Left ventricle myocardium inferior (tissue), 1 donor: ENCODE measurements at regions not wholly inside any gene's neighbourhood (a gene's known extent, or its start where the extent isn't known, plus 50 kb on each side); places are given as distances from the start of the nearest gene placed in this dataset.

Source experiments
- DNase-seq: peaks from one replicate; pipeline ENCODE4 v3.0.0-alpha.2; 2020
- H3K27ac ChIP-seq: fragments of 200-600 bp; replicated peaks from 2 replicates; pipeline ENCODE4 v1.8.0; 2021
- H3K27me3 ChIP-seq: fragments of 200-600 bp; 2 replicates; pipeline ENCODE4 v1.8.0; 2021; ENCODE audit warnings: low read depth
- H3K36me3 ChIP-seq: fragments of 200-600 bp; 2 replicates; pipeline ENCODE4 v1.8.0; 2021
- H3K4me1 ChIP-seq: fragments of 200-600 bp; 2 replicates; pipeline ENCODE4 v1.8.0; 2021
- H3K4me3 ChIP-seq: fragments of 200-600 bp; 2 replicates; pipeline ENCODE4 v1.8.0; 2021; ENCODE audit warnings: mild to moderate bottlenecking, moderate library complexity
- H3K9me3 ChIP-seq: fragments of 200-600 bp; replicated peaks from 2 replicates; pipeline ENCODE4 v1.8.0; 2021
- intact Hi-C: fragments of 100-400 bp; cut with micrococcal nuclease; formaldehyde crosslinking; loops from one replicate; pipeline ENCODE4 v1.11.0; 2022
- TF ChIP-seq, protein P1 (sequence below): fragments of 200-600 bp; IDR thresholded peaks from 2 replicates; pipeline ENCODE4 v1.8.0; 2021; ENCODE audit warnings: antibody characterized with exemption, mild to moderate bottlenecking, borderline replicate concordance
- donor health status: DM: no; HTN: yes; CAD: no; lungs with severe emphysema.

DNA sequence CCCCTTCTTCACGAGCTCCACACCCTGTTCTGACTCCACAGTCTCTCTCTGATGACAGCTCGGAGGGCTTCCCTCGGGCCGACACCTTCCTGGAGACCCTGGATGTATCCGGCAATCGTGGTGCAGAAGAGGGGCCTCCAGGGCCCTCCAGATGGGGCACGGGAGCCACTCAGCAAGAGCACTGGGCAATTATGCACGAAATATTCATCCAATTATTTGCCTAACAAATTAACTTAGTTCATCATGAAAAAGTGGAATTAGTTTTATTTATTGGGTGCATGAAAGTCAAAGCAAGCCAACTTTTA, 277.3 kb upstream of the HDAC4 start:
- Histone ChIP-seq H3K4me3 (no peak overlapping the region), H3K27me3 (peaks cover 66% of the 10 kb centered on the region), H3K27ac (no peak overlapping the region), H3K4me1 (no peaks in the 10 kb centered on the region), H3K9me3 (peaks cover 15% of the 10 kb centered on the region), H3K36me3 (no peaks in the 10 kb centered on the region)
- intact Hi-C loops = no loop called here
- DNase-seq = no peak
- TF ChIP-seq, protein P1, sequence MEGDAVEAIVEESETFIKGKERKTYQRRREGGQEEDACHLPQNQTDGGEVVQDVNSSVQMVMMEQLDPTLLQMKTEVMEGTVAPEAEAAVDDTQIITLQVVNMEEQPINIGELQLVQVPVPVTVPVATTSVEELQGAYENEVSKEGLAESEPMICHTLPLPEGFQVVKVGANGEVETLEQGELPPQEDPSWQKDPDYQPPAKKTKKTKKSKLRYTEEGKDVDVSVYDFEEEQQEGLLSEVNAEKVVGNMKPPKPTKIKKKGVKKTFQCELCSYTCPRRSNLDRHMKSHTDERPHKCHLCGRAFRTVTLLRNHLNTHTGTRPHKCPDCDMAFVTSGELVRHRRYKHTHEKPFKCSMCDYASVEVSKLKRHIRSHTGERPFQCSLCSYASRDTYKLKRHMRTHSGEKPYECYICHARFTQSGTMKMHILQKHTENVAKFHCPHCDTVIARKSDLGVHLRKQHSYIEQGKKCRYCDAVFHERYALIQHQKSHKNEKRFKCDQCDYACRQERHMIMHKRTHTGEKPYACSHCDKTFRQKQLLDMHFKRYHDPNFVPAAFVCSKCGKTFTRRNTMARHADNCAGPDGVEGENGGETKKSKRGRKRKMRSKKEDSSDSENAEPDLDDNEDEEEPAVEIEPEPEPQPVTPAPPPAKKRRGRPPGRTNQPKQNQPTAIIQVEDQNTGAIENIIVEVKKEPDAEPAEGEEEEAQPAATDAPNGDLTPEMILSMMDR = no peak

DNA sequence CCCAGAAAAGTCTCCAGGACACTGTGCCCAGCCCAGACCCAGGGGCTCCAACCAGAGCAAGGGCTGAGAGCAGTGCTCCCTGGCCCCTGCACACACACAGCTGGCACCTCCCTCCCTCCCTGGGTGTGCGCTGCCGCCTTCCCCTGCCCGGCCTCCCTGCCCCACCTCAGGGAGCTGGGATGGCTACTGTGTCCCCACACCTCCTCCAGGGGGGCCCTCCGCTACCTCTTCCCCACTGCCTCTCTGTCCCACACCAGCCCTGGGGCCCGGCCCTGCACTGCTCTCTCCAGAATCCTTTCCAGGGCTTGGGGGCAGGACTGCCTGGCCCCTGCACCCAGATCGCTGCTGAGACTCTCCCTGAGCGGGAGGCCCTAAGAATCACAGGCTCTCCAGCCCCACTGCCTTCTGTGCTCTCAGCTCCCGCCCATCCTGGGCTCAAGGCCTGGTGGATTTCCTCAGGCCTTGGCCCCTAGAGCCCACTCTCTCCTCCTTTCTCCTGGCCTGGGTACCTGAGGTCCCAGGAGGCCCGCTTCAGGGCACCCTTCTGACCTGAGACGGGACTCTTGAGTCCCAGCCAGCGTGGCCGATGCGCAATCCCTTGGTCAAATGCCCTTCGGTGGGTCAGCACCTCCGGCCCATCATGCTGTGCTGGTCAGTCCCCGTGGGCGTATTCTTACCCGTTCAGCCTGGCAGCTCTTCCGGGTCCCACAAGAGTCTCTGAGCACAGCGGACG, 276.8 kb upstream of the HDAC4 start:
- intact Hi-C loops = no loop called here
- Histone ChIP-seq H3K9me3 (peaks cover 10% of the 10 kb centered on the region), H3K27ac (no peak overlapping the region), H3K4me3 (no peak overlapping the region), H3K27me3 (peaks cover 61% of the 10 kb centered on the region), H3K4me1 (no peaks in the 10 kb centered on the region), H3K36me3 (no peaks in the 10 kb centered on the region)
- TF ChIP-seq, protein P1 = no peak
- no peak for DNase-seq

DNA sequence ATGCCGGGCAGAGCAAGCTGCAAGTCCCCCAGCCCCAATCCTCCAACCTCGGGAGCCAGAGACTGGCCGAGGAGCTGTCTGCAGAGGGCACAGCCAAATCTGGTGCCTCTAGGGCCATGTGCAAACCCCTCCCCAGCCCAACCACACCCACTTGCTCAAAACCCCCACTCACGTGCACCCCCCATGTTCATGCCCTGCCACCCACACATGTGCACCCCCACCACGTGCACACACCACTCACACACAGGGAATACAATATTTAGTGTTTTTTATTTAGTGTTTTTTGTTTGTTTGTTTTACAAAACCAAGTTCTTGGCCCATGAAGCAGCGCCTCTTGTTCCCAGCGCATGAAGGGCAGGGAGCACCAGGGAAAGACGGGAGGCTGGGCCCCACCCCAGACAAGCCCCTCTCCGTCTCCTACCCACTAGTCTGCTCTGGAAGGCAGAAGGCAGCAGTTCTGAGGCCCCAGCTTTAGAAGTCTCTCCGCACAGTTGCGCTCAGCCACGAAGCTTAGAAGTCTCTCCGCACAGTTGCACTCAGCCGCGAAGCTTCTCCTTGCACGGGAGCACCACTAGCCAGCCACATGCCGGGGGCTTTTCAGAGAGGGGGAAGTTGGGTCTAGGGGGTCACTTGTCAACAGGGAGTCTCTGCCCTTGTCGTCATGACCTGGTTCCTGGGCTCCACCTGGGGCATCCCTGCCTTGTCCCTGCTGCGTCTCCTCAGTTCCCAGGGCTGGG, 276.1 kb upstream of the HDAC4 start:
- Histone ChIP-seq H3K27ac (no peak overlapping the region), H3K27me3 (peaks cover 56% of the 10 kb centered on the region), H3K36me3 (no peaks in the 10 kb centered on the region), H3K4me1 (no peaks in the 10 kb centered on the region), H3K4me3 (no peak overlapping the region), H3K9me3 (peaks cover 3% of the 10 kb centered on the region)
- TF ChIP-seq, protein P1 = no peak
- no peak for DNase-seq
- intact Hi-C loops = no loop called here

DNA sequence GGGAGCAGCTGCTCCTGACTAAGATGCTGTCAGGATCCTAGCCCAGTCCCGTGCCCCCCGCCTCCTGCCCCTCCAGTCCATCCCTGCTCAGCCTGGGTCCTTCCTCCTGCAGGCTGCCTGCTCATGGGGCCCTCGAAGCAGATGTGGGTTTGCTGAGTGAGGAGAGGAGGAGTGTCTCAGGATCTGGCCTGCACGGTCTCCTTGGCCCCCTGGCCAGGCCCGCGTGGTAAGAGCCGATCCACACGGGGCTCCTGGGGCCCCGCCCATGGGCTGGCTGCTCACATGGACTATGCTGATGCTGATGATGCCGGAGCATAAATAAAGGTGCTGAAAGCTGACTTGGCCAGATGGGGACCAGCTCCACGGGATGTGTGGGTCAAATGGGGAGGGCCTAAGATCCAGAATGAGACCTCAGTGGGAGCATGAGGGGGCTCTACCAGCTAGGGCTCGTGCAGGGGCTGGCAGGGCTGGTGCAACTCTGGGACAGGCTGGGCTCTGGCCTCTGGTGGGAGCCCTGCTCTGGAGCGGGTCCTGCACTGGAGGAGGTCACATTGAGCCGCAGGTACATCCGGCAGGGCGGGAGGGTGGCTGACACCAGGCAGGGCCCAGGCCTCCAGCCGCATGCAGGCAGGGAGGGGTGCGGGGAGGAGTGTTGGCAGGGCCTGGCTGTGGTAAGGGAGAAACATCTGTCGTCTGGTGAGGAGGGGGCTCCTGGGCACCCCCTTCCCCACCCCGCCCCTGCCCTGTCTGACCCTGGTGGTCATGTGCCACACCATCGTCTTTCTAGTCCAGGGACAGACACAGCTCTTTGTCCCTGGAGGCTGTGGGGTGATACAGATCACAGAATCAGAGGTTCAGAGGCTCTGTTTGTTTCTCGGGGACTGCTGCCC, 275.3 kb upstream of the HDAC4 start:
- TF ChIP-seq, protein P1 = no peak
- peaks cover 3% of the 10 kb centered on the region for H3K9me3 ChIP-seq
- H3K27me3 ChIP-seq = peaks cover 51% of the 10 kb centered on the region
- DNase-seq = no peak
- no peak overlapping the region for H3K27ac ChIP-seq
- intact Hi-C loops = no loop called here
- no peak overlapping the region for H3K4me3 ChIP-seq
- H3K4me1 ChIP-seq = no peaks in the 10 kb centered on the region
- no peaks in the 10 kb centered on the region for H3K36me3 ChIP-seq

DNA sequence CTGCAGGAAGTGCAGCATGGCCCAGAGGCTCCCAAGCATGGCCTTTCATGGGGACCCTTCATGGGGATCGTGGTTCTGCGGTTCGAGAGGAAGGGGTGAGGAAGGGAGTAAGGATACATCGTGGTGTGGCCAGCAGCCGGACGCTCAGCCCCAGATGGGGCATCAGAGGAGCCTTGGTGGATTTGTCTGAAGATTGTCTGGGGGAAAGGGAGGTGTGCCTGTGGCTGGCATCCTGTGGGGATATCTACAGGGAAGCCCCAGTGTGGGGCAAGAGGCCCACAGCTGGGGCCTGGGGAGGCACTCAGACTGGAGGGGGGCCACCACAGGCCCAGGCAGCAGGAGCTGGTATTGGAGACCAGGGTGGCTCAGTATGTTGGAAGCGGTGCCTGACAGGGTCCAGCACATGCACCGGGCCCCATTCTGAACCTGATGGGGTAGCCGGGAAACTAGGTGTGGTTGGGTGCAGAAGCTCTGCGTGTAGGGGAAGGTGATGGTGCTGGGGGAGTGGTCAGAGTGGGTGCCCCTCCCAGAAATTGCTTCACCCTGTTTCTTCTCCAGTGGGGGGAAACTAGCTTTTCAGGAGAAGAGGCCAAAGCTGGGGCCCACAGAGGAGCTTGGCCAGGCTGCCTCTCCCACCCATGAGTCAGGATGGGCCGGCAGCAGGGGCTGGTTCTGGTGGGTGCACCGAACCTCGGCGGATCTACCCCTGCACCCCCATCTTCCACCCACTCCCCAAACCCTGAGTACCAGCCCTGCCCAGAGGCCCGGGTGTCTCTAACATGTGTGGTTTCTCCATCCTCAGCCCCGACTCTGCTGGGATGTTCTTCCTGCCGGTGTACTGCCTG, 274.4 kb upstream of the HDAC4 start:
- Histone ChIP-seq H3K9me3 (peaks cover 3% of the 10 kb centered on the region), H3K36me3 (no peaks in the 10 kb centered on the region), H3K27ac (no peak overlapping the region), H3K27me3 (peaks cover 45% of the 10 kb centered on the region), H3K4me1 (no peaks in the 10 kb centered on the region), H3K4me3 (no peak overlapping the region)
- TF ChIP-seq, protein P1 = no peak
- DNase-seq = no peak
- intact Hi-C loops = no loop called here
